ENCODE measurements at regions not wholly inside any gene's neighbourhood (a gene's known extent, or its start where the extent isn't known, plus 50 kb on each side); places are given as distances from the start of the nearest gene placed in this dataset.

- Histone ChIP-seq H3K27ac (no peak overlapping the region), H3K36me3 (ENCODE audit: low read depth, missing control alignments) (no peaks in the 10 kb centered on the region), H3K9me3 (no peaks in the 10 kb centered on the region), H3K27me3 (no peaks in the 10 kb centered on the region), H3K4me1 (no peaks in the 10 kb centered on the region), H3K4me3 (no peak overlapping the region)
- 77 to 87% methylated on average over 1 of the region's 1 CpG for WGBS, 2 donors
- intact Hi-C loops (cut with DNase I; ENCODE audit: low total_unique reads) = no loop called here
- TF ChIP-seq CTCF (IDR thresholded peaks at IDR 0.05) = no peak
- TF ChIP-seq POLR2A (IDR thresholded peaks at IDR 0.05) = no peak
- no peak for DNase-seq
Measured at GRCh38 chr9:3161912-3162311, 318.0 kb upstream of the PUM3 start.

- Histone ChIP-seq H3K9me3 (no peaks in the 10 kb centered on the region), H3K36me3 (ENCODE audit: low read depth, missing control alignments) (no peaks in the 10 kb centered on the region), H3K27ac (no peak overlapping the region), H3K4me3 (no peak overlapping the region), H3K4me1 (no peaks in the 10 kb centered on the region), H3K27me3 (no peaks in the 10 kb centered on the region)
- no peak for DNase-seq
- TF ChIP-seq POLR2A (IDR thresholded peaks at IDR 0.05) (no peak), CTCF (IDR thresholded peaks at IDR 0.05) (no peak)
- 64 to 74% methylated on average over 9 of the region's 9 CpGs for WGBS, 2 donors
- intact Hi-C loops (cut with DNase I; ENCODE audit: low total_unique reads) = no loop called here
Measured at GRCh38 chr9:3157011-3157410, 313.1 kb upstream of the PUM3 start.

DNA sequence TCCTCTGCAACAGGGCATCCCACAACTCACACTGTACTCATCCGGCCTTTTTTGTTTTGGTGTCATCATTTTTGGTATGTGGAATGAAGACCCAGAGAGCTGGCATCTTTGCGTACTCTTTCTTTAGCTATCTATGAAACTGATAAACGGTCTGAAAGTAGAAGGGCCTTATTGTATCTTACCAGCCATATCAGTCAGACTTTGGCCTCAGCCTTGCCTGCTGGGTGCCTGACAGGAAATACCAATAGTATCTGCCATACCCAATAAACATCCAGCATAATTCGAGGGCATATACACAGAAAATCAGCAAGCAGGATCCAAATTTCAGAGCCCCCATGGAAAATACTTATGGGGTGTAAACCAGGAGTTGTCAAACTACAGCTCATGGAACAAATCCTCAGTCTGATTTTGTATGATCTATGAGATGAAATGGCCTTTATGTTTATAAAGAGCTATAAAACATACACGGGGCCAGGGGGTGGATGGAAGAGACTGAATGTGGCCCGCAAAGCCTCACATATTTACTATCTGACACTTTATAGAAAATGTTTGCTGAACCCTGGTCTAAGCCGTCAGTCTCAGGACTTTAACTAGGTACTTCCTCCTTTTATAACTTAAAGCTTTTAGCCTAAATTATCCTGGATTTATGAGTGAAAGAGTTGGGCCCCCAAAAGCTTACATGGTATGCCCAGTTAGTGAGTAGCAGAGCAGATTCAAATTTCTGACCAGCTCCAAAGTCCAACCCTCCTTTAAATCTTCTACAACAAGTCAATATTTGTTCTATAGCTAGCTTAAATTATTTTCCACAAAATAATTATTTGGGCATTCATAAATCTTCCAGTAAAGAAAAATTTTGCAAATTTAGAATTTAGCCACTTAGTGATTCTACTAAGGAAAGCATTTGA lies 308.0 kb upstream of the PUM3 start:
- no peaks in the 10 kb centered on the region for H3K4me1 ChIP-seq
- no peak overlapping the region for H3K4me3 ChIP-seq
- intact Hi-C loops (cut with DNase I; ENCODE audit: low total_unique reads) = no loop called here
- 59 to 72% methylated on average over 7 of the region's 7 CpGs for WGBS, 2 donors
- no peak for DNase-seq
- no peaks in the 10 kb centered on the region for H3K9me3 ChIP-seq
- no peaks in the 10 kb centered on the region for H3K36me3 ChIP-seq (ENCODE audit: low read depth, missing control alignments)
- H3K27me3 ChIP-seq = no peaks in the 10 kb centered on the region
- no peak overlapping the region for H3K27ac ChIP-seq
- TF ChIP-seq POLR2A (IDR thresholded peaks at IDR 0.05) = no peak
- TF ChIP-seq CTCF (IDR thresholded peaks at IDR 0.05) = no peak

DNA sequence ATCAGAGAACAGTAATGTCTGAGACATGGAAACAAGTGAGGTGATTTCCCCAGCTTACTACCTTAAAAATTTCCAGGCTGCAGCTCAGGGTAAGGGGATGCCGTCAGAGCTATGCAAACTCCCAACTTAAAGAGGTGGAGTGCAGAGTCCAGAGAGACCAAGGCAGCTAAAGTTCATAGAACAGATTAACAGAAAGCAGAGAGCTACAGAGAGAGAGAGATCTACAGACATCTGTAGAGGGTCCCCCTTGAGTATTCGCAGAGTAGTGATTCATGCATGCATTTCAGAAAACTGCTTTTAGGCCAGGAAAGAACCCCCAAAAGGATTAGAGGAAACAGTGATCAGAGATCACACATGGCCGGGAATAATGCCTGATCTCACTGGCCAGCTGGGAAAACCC lies 306.2 kb upstream of the PUM3 start:
- H3K36me3 ChIP-seq (ENCODE audit: low read depth, missing control alignments) = no peaks in the 10 kb centered on the region
- TF ChIP-seq POLR2A (IDR thresholded peaks at IDR 0.05) (no peak), CTCF (IDR thresholded peaks at IDR 0.05) (no peak)
- intact Hi-C loops (cut with DNase I; ENCODE audit: low total_unique reads) = no loop called here

More for the DNA sequence above, 306.2 kb upstream of the PUM3 start:
- Histone ChIP-seq H3K9me3 (no peaks in the 10 kb centered on the region), H3K27ac (no peak overlapping the region), H3K4me3 (no peak overlapping the region), H3K4me1 (no peaks in the 10 kb centered on the region), H3K27me3 (no peaks in the 10 kb centered on the region)
- 47 to 59% methylated on average over 3 of the region's 3 CpGs for WGBS, 2 donors
- DNase-seq = no peak

Measured in testis (tissue), 2 donors.